Subcutaneous abdominal adipose tissue (tissue), 5 donors: ENCODE measurements at regions not wholly inside any gene's neighbourhood (a gene's known extent, or its start where the extent isn't known, plus 50 kb on each side); places are given as distances from the start of the nearest gene placed in this dataset.

Source experiments
- H3K27ac ChIP-seq: one replicate; pipeline ENCODE4 v1.7.0; 2013; ENCODE audit warnings: low read depth, mild to moderate bottlenecking, inconsistent platforms, low read length, moderate library complexity
- H3K27me3 ChIP-seq, 5 donors: one replicate each; pipeline ENCODE4 v1.7.0; 2013; ENCODE audit warnings: low read length in 5 of 5, inconsistent platforms in 1 of 5; ENCODE audit not compliant: control insufficient read depth in 5 of 5, insufficient read depth in 4 of 5
- H3K36me3 ChIP-seq, 5 donors: one replicate each; pipeline ENCODE4 v1.7.0; 2013; ENCODE audit warnings: low read length in 5 of 5; ENCODE audit not compliant: control insufficient read depth in 5 of 5, insufficient read depth in 5 of 5
- H3K4me1 ChIP-seq, 5 donors: one replicate each; pipeline ENCODE4 v1.7.0; 2013; ENCODE audit warnings: low read length in 5 of 5, mild to moderate bottlenecking in 3 of 5, moderate library complexity in 1 of 5; ENCODE audit not compliant: control insufficient read depth in 5 of 5, insufficient read depth in 5 of 5
- H3K4me3 ChIP-seq, 5 donors: one replicate each; pipeline ENCODE4 v1.7.0; 2013; ENCODE audit warnings: low read length in 5 of 5, low read depth in 1 of 5
- H3K9ac ChIP-seq, 5 donors: one replicate each; pipeline ENCODE4 v1.7.0; 2013; ENCODE audit warnings: low read length in 5 of 5, mild to moderate bottlenecking in 4 of 5, moderate library complexity in 3 of 5
- H3K9me3 ChIP-seq, 5 donors: one replicate each; pipeline ENCODE4 v1.7.0; 2013; ENCODE audit warnings: low read length in 5 of 5; ENCODE audit not compliant: control insufficient read depth in 5 of 5
- donor health status: healthy.
- donor health status: healthy.
- donor health status: healthy.
- donor health status: healthy.
- donor health status: healthy.

- Histone ChIP-seq H3K27ac (peak overlapping the region; percentile 43), H3K9ac (peak overlapping the region; percentile 52 to 89 (median 81)), H3K36me3 (no peaks in the 10 kb centered on the region), H3K4me3 (peak overlapping the region; percentile 84 to 97 (median 92)), H3K9me3 (no peaks in the 10 kb centered on the region), H3K4me1 (peaks cover 0 to 24% (median 16%) of the 10 kb centered on the region in 5 donors), H3K27me3 (no peaks in the 10 kb centered on the region)
Measured at GRCh38 chr3:107240183-107241091, 136.8 kb upstream of the CCDC54 start.

DNA sequence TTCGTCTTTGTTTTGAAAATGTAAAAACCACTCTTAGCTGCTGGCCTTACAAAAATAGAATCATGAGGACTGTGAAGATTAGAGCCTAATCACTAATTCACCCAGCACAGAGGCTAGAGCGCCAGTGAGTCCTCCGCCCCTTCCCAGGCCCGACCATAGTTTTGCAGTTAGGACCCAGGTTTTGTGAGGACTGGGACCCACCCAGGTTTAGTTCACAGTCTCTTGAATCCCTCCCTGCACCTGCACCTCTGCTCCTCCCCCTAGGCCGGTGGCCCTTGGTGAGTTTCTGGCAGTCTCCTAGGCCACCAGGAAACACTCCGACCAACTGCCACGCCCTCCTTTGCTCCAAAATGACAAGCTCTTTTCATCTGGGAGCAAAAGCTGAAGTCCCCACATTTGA, 136.0 kb upstream of the CCDC54 start:
- peaks cover 0 to 17% (median 14%) of the 10 kb centered on the region in 5 donors for H3K4me1 ChIP-seq
- peak overlapping the region; percentile 84 to 97 (median 92) for H3K4me3 ChIP-seq
- H3K27ac ChIP-seq, result no peak overlapping the region
- peaks cover 1 to 5% (median 4%) of the 10 kb centered on the region in 5 donors for H3K36me3 ChIP-seq
- H3K9ac ChIP-seq, result peak overlapping the region; percentile 52 to 89 (median 81)
- no peaks in the 10 kb centered on the region for H3K27me3 ChIP-seq
- H3K9me3 ChIP-seq, result no peaks in the 10 kb centered on the region

GRCh38 chr3:107242579-107242978, 134.7 kb upstream of the CCDC54 start:
- no peaks in the 10 kb centered on the region for H3K27me3 ChIP-seq
- peaks cover 0 to 17% (median 14%) of the 10 kb centered on the region in 5 donors for H3K4me1 ChIP-seq
- H3K4me3 ChIP-seq, result no peak overlapping the region
- H3K36me3 ChIP-seq, result peaks cover 5 to 13% (median 6%) of the 10 kb centered on the region in 5 donors
- no peak overlapping the region for H3K27ac ChIP-seq
- H3K9me3 ChIP-seq, result no peaks in the 10 kb centered on the region
- no peak overlapping the region for H3K9ac ChIP-seq

DNA sequence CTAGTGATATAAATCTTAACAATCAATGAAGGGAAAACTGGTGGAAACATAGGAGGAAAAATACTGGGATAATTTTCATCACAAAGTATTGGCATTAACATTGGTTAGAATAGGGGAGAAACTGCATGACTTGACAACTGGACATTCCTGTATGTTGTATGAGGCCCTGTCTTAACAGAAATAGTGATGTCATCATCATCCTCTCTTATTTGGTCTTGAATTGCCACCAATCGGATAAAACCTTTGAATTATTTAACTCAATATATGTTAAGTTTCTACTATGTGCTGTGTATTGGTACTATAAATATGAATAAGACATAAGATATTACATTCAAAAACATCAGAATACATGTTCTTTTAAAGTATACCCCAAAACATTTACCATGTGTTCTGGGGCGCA, 130.1 kb upstream of the CCDC54 start:
- Histone ChIP-seq H3K4me3 (no peak overlapping the region), H3K36me3 (peaks cover 6 to 18% (median 9%) of the 10 kb centered on the region in 5 donors), H3K4me1 (no peaks in the 10 kb centered on the region)

DNA sequence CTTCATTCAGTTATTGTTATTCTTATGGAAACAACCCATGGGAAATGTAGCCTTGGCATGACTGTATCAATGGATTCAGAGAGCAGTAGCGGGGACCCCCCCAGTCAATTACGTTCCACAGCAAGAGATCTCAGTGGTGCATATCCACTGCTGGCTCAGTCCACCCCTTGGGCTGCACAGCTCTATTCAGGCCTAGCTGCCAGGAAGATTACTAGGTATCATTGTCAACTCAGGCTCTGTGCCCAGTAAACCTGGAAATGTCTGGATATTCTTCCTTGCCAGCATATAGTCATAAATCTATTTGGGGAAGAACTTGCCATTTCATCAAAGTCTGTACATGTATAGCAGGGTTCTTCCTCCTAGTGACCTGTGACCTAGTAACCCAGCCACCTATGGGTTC, 128.1 kb upstream of the CCDC54 start:
- H3K27me3 ChIP-seq, result no peaks in the 10 kb centered on the region
- peaks cover 6 to 18% (median 9%) of the 10 kb centered on the region in 5 donors for H3K36me3 ChIP-seq
- H3K4me1 ChIP-seq, result no peaks in the 10 kb centered on the region
- no peak overlapping the region for H3K27ac ChIP-seq
- H3K9me3 ChIP-seq, result no peaks in the 10 kb centered on the region
- H3K4me3 ChIP-seq, result no peak overlapping the region
- no peak overlapping the region for H3K9ac ChIP-seq

More for the DNA sequence above, 130.1 kb upstream of the CCDC54 start:
- H3K27me3 ChIP-seq, result no peaks in the 10 kb centered on the region
- no peak overlapping the region for H3K9ac ChIP-seq
- H3K9me3 ChIP-seq, result no peaks in the 10 kb centered on the region
- H3K27ac ChIP-seq, result no peak overlapping the region

GRCh38 chr3:107250221-107250620, 127.0 kb upstream of the CCDC54 start:
- no peak overlapping the region for H3K9ac ChIP-seq
- no peaks in the 10 kb centered on the region for H3K4me1 ChIP-seq
- H3K36me3 ChIP-seq, result peaks cover 6 to 18% (median 9%) of the 10 kb centered on the region in 5 donors
- H3K9me3 ChIP-seq, result no peaks in the 10 kb centered on the region
- no peaks in the 10 kb centered on the region for H3K27me3 ChIP-seq
- no peak overlapping the region for H3K27ac ChIP-seq
- H3K4me3 ChIP-seq, result no peak overlapping the region

DNA sequence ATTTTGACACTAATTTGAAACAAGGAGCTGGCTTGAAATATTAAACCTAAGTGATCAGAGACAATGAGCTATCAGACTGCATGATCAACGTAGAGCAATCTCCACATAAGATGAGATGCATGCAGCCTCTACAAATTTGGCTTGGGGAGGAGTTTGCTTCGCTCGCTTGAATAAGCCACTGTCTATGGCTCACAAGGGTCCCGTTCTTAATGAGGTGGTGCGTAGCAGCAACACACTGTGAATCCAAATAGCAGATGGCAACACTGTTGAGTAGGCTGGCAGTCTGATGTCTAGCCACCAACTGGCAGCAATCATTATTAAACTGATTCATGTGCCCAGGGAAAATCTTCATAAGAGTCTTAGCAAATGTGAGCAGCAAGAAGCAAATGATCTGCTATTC, 125.4 kb upstream of the CCDC54 start:
- Histone ChIP-seq H3K9me3 (no peaks in the 10 kb centered on the region), H3K27ac (no peak overlapping the region), H3K9ac (no peak overlapping the region), H3K4me1 (no peaks in the 10 kb centered on the region), H3K27me3 (no peaks in the 10 kb centered on the region), H3K4me3 (no peak overlapping the region), H3K36me3 (peaks cover 0 to 9% (median 5%) of the 10 kb centered on the region in 5 donors)

GRCh38 chr3:107256963-107257362, 120.3 kb upstream of the CCDC54 start:
- H3K9me3 ChIP-seq, result no peaks in the 10 kb centered on the region
- H3K9ac ChIP-seq, result no peak overlapping the region
- no peaks in the 10 kb centered on the region for H3K4me1 ChIP-seq
- H3K36me3 ChIP-seq, result no peaks in the 10 kb centered on the region
- H3K4me3 ChIP-seq, result no peak overlapping the region
- H3K27ac ChIP-seq, result no peak overlapping the region
- no peaks in the 10 kb centered on the region for H3K27me3 ChIP-seq

- Histone ChIP-seq H3K9ac (no peak overlapping the region), H3K27ac (no peak overlapping the region), H3K9me3 (no peaks in the 10 kb centered on the region), H3K4me3 (no peak overlapping the region), H3K36me3 (no peaks in the 10 kb centered on the region), H3K4me1 (no peaks in the 10 kb centered on the region), H3K27me3 (no peaks in the 10 kb centered on the region)
Measured at GRCh38 chr3:107258300-107258699, 118.9 kb upstream of the CCDC54 start.

GRCh38 chr3:107260207-107260606, 117.0 kb upstream of the CCDC54 start:
- no peak overlapping the region for H3K4me3 ChIP-seq
- no peaks in the 10 kb centered on the region for H3K4me1 ChIP-seq
- no peaks in the 10 kb centered on the region for H3K36me3 ChIP-seq
- H3K27ac ChIP-seq, result no peak overlapping the region
- H3K9me3 ChIP-seq, result no peaks in the 10 kb centered on the region
- H3K9ac ChIP-seq, result no peak overlapping the region
- H3K27me3 ChIP-seq, result no peaks in the 10 kb centered on the region
